ENCODE measurements at regions not wholly inside any gene's neighbourhood (a gene's known extent, or its start where the extent isn't known, plus 50 kb on each side); places are given as distances from the start of the nearest gene placed in this dataset.

- Histone ChIP-seq H3K36me3 (ENCODE audit: control insufficient read depth in 2 of 2, insufficient read depth in 1 of 2, low read length in 2 of 2) (no peaks in the 10 kb centered on the region), H3K4me3 (ENCODE audit: low read depth, low read length) (no peak overlapping the region), H3K27ac (ENCODE audit: extremely low read depth, low read depth, low read length) (no peak overlapping the region), H3K4me1 (ENCODE audit: control insufficient read depth, insufficient read depth, low read length) (no peaks in the 10 kb centered on the region), H3K9me3 (ENCODE audit: control insufficient read depth, insufficient read depth, low read depth, low read length) (no peaks in the 10 kb centered on the region)
- ChIA-PET POLR2A (no interaction called here), CTCF (interaction anchor here (0.5 kb wide), 1 partner anchor 374 kb away, joined by 3 read pairs; no protein-coding TSS in a partner anchor)
- TF ChIP-seq ZBTB11 (tag by site-specific recombination; conservative IDR thresholded peaks at IDR 0.05; ENCODE audit: low read depth) (no peak), ZNF423 (tag by site-specific recombination; IDR thresholded peaks at IDR 0.05) (no peak), ZSCAN4 (tag by site-specific recombination; IDR thresholded peaks at IDR 0.05) (no peak), ZNF133 (tag by site-specific recombination; IDR thresholded peaks at IDR 0.05) (no peak), PBX3 (CRISPR knock-in tag; IDR thresholded peaks at IDR 0.05) (no peak), PRDM6 (tag by site-specific recombination; IDR thresholded peaks at IDR 0.05) (no peak), ZNF501 (tag by site-specific recombination; IDR thresholded peaks at IDR 0.05) (no peak), ZBTB44 (tag by site-specific recombination; IDR thresholded peaks at IDR 0.05) (no peak), ZNF624 (tag by site-specific recombination; IDR thresholded peaks at IDR 0.05) (no peak), ZNF37A (tag by site-specific recombination; IDR thresholded peaks at IDR 0.05) (no peak), SP3 (tag by site-specific recombination; IDR thresholded peaks at IDR 0.05) (no peak), ZNF449 (tag by site-specific recombination; IDR thresholded peaks at IDR 0.05) (no peak), ZNF658 (tag by site-specific recombination; IDR thresholded peaks at IDR 0.05) (no peak), ZNF521 (tag by site-specific recombination; IDR thresholded peaks at IDR 0.05) (no peak), ZNF518A (tag by site-specific recombination; conservative IDR thresholded peaks at IDR 0.05; ENCODE audit: low read depth) (no peak), ZNF560 (tag by site-specific recombination; IDR thresholded peaks at IDR 0.05; ENCODE audit: borderline replicate concordance) (no peak), ZBTB6 (tag by site-specific recombination; IDR thresholded peaks at IDR 0.05) (no peak), ZNF16 (tag by site-specific recombination; IDR thresholded peaks at IDR 0.05; ENCODE audit: low read depth) (no peak), KLF10 (tag by site-specific recombination; IDR thresholded peaks at IDR 0.05) (no peak)
Observed at GRCh38 chr1:209526137-209526536, 57.4 kb upstream of the CAMK1G start.
